GM10248 (cell line): ENCODE measurements at regions not wholly inside any gene's neighbourhood (a gene's known extent, or its start where the extent isn't known, plus 50 kb on each side); places are given as distances from the start of the nearest gene placed in this dataset.

Experiments used
- CTCF ChIA-PET: fragments of 300-600 bp; sonication (Branson Sonifier 250); formaldehyde crosslinking; extraction: SDS; loops from one replicate; lab custom pipeline; 2021; ENCODE audit warnings: antibody characterized with exemption; lab: Yijun Ruan, JAX
- POLR2A ChIA-PET: fragments of 350-650 bp; sonication (Branson Sonifier 250); formaldehyde crosslinking; extraction: SDS; loops from one replicate; lab custom pipeline; 2020; ENCODE audit warnings: antibody characterized with exemption; lab: Yijun Ruan, JAX
- DNase-seq: peaks from one replicate; pipeline ENCODE4 v3.0.0; 2012; ENCODE audit errors: extremely low spot score
- TF ChIP-seq, protein P1 (sequence below): IDR thresholded peaks from 2 replicates; pipeline ENCODE4 v1.5.1; 2012; ENCODE audit warnings: mild to moderate bottlenecking, low read depth; ENCODE audit errors: extremely low read depth, missing control alignments, control extremely low read depth

DNA sequence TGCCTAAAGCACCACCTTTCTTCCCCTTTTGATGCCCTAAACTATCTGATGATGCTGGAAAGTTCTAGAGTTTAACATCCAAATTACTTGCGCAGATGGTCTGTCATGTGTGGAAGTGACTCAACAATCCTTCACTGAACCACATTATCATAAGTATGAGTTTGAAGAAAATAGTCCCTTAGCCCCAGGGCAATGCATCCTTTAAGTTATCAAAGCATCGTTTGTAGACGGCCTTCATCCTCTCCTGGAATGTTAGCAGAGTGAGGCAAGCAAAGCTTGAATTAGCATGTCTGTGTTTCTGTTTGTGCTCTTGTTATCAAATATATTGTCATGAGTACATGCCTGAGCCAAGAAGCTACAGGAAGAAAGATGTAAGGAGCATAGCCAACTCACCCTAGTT lies 570.9 kb downstream of the MID1IP1 start:
- ChIA-PET CTCF (interaction anchor here (1.5 kb wide), 1 partner anchor 8 kb away, joined by 4 read pairs; no protein-coding TSS in a partner anchor), POLR2A (no interaction called here)
- DNase-seq, result no peak
- TF ChIP-seq, protein P1, sequence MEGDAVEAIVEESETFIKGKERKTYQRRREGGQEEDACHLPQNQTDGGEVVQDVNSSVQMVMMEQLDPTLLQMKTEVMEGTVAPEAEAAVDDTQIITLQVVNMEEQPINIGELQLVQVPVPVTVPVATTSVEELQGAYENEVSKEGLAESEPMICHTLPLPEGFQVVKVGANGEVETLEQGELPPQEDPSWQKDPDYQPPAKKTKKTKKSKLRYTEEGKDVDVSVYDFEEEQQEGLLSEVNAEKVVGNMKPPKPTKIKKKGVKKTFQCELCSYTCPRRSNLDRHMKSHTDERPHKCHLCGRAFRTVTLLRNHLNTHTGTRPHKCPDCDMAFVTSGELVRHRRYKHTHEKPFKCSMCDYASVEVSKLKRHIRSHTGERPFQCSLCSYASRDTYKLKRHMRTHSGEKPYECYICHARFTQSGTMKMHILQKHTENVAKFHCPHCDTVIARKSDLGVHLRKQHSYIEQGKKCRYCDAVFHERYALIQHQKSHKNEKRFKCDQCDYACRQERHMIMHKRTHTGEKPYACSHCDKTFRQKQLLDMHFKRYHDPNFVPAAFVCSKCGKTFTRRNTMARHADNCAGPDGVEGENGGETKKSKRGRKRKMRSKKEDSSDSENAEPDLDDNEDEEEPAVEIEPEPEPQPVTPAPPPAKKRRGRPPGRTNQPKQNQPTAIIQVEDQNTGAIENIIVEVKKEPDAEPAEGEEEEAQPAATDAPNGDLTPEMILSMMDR, result no peak

DNA sequence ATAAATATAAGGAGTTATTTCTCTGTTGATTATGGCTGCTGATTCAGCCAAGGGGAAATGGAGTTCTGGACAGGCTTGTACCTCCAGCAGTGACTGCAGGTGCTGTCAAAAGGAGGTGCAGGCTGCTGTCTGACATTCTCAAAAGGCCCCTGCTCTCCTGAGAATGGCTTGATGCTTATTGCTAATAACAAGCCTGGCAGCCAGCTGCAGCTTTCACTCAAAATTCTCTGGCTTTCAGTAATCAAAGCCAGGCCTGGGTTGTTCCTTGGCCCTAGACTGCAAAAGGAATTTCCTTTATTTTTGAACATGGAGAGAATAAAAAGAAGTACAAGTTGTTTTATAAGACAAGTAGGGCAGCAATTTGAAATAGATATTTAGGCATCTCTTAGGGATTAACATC lies 575.9 kb downstream of the MID1IP1 start:
- CTCF ChIA-PET, result no interaction called here
- TF ChIP-seq, protein P1, result no peak
- POLR2A ChIA-PET, result no interaction called here
- DNase-seq, result no peak

DNA sequence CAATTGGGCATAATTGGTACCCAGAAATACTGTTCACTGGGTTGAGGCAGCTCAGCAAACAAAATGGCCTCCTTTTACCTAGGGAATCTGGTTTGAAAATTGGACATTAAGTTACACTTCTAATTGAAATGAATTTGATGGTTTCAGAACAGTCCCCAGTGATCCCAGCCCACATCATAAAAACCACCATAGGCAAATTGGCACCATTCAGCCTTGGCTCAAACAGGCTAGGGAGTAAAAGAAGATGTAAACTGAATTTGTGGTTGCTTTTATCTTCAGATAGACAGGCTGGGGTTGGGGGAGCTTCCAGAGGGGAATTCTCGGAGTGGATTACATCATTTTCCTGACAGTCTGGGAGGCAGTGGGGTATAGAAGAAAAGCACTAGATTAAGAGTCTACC lies 576.5 kb downstream of the MID1IP1 start:
- no peak for DNase-seq
- CTCF ChIA-PET, result no interaction called here
- TF ChIP-seq, protein P1, result no peak
- POLR2A ChIA-PET, result no interaction called here

GRCh38 chrX:39381422-39381821 lies 580.2 kb downstream of the MID1IP1 start:
- ChIA-PET CTCF (interaction anchor here (1.5 kb wide), 1 partner anchor 119 kb away, joined by 4 read pairs; no protein-coding TSS in a partner anchor), POLR2A (no interaction called here)
- DNase-seq, result no peak
- TF ChIP-seq, protein P1, result no peak

DNA sequence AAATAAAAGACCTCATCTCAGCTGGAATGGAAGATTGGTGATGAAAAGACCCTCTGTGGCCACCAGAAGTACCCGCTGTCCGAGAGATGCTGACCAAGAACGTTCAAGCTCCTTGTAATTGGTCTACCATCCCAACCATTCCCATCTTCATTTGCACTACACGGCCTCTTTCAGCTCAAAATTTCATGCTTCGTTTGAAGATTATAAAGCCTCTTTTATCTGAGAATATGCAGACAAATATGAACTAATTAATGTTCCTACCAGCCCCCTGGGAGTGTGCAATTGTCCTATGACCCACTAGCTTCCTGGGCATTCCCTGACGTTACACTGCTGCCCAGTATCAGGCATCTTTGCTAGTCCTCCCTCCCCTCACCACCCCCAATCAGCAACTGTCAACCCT lies 583.7 kb downstream of the MID1IP1 start:
- no peak for DNase-seq
- CTCF ChIA-PET, result no interaction called here
- TF ChIP-seq, protein P1, result no peak
- POLR2A ChIA-PET, result no interaction called here

- TF ChIP-seq, protein P1, result no peak
- CTCF ChIA-PET, result no interaction called here
- POLR2A ChIA-PET, result no interaction called here
- no peak for DNase-seq
Observed at GRCh38 chrX:39388730-39389129, 587.5 kb downstream of the MID1IP1 start.
